Astrocyte of the spinal cord (primary cell): ENCODE measurements at regions not wholly inside any gene's neighbourhood (a gene's known extent, or its start where the extent isn't known, plus 50 kb on each side); places are given as distances from the start of the nearest gene placed in this dataset.
"Not testable (repeated sequence)": the region's sequence is repeated elsewhere in the genome, so short reads cannot be mapped to it uniquely, and the experiment has no call there.

Experiments used
- DNase-seq: peaks from one replicate; pipeline ENCODE4 v3.0.0; 2011; ENCODE audit warnings: low read depth, low spot score
- H3K4me3 ChIP-seq: 2 replicates; pipeline ENCODE4 v1.5.1; 2011; ENCODE audit warnings: low read depth, mild to moderate bottlenecking, low read length, moderate library complexity
- in situ Hi-C: cut with HindIII; loops from 2 replicates; pipeline ENCODE4 v1.10.0; 2017; ENCODE audit warnings: low sequenced_read_pairs
- TF ChIP-seq, protein P1 (sequence below): IDR thresholded peaks from 2 replicates; pipeline ENCODE4 v1.5.1; 2012; ENCODE audit warnings: low read depth, mild to moderate bottlenecking, low read length, inconsistent platforms

DNA sequence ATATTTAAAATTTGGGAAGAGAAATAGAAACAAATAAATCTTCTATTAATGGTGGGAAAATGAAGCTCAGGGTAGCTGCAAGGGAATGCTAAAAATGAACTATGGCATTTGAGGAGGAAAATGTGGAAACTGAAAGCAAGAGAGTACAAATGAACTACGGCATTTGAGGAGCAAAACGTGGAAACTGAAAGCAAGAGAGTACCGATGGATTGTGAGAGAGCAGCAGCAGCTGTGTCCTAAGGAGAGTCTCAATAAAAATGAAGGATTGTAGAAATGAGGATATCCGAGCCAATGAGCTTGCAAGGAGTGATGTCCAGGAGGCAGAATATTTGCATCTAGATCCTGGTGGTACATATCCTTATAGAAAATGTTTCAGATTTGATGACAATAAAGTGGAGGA is 547.1 kb upstream of the ZNF337 start:
- TF ChIP-seq, protein P1, sequence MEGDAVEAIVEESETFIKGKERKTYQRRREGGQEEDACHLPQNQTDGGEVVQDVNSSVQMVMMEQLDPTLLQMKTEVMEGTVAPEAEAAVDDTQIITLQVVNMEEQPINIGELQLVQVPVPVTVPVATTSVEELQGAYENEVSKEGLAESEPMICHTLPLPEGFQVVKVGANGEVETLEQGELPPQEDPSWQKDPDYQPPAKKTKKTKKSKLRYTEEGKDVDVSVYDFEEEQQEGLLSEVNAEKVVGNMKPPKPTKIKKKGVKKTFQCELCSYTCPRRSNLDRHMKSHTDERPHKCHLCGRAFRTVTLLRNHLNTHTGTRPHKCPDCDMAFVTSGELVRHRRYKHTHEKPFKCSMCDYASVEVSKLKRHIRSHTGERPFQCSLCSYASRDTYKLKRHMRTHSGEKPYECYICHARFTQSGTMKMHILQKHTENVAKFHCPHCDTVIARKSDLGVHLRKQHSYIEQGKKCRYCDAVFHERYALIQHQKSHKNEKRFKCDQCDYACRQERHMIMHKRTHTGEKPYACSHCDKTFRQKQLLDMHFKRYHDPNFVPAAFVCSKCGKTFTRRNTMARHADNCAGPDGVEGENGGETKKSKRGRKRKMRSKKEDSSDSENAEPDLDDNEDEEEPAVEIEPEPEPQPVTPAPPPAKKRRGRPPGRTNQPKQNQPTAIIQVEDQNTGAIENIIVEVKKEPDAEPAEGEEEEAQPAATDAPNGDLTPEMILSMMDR, result no peak
- H3K4me3 ChIP-seq, result no peak overlapping the region
- in situ Hi-C loops, result no loop called here
- no peak for DNase-seq

DNA sequence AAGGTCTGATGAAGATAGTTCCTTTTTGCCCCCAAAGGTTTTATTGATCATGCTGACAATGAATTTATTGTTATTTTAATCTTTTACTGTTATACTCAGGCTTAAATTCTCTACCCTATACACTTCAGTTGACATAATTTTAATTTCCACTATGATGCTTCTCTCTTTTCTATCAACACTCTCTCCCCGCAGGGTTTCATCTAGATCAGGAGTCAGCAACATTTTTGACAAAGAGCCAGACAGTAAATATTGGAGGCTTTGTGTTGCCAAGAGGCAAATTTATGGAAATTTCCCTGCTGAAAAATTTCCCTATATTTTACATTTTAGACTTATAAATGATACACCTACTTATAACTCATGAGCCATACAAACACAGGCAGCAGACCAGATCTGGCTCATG is 524.0 kb upstream of the ZNF337 start:
- H3K4me3 ChIP-seq, DNase-seq, in situ Hi-C loops: not testable (repeated sequence)

DNA sequence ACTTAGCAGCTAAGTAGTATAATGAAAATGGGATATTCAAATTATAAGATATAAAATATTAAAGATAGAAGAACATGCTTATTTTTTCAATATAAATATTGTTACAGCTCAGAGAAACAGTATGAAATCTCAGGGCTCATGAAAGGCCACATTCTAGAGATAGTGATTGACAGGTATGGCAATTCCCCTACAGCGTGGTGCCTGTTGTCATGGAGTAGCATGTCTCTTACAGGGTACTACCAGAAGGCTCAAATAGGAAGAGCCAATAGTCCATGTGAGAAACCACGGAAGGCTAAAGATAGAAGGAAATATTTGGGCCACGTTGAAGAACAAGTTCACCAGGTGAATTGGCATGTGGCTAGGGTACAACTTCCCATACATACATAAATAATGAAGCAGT is 522.9 kb upstream of the ZNF337 start:
- DNase-seq, H3K4me3 ChIP-seq, in situ Hi-C loops: not testable (repeated sequence)

DNA sequence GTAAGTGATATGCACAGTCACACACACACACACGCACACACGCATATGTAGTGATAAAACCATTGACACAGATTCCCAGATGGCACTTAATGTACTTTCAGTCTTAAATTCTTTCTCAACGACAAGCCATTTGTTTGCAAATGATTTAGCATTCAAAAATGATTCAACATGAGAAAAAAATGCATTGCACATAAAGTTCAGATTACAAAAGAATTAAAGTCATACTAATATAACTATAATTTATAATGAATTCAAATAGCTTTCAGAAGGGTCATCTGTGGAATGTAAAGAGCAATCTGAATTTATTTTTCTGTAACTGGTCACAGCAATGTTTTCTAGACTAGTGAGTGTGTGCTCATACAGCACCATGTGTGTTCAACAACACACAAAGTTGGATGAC is 521.6 kb upstream of the ZNF337 start:
- no peak overlapping the region for H3K4me3 ChIP-seq
- TF ChIP-seq, protein P1, result no peak
- DNase-seq, result no peak
- in situ Hi-C loops, result no loop called here

DNA sequence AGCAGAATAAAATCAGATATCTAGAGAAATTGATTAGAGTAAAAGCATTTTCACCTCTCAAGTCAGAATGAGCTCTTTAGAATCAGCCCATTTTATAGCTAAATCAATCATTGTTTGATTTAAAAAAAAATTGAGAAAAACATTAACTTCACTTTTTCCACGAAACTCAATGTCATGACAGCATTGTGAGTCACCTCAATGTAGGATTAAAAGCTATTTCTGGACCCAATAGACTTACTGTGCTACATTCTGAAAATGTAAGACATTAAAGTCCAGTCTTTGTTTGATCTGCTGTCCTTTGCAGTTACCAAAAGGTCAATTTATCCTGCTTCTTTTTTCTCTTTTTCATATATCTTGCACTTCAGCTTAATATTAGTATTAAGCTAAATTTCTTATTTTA is 519.4 kb upstream of the ZNF337 start:
- TF ChIP-seq, protein P1, result no peak
- H3K4me3 ChIP-seq, result no peak overlapping the region
- in situ Hi-C loops, result no loop called here
- peak; percentile 17 for DNase-seq

DNA sequence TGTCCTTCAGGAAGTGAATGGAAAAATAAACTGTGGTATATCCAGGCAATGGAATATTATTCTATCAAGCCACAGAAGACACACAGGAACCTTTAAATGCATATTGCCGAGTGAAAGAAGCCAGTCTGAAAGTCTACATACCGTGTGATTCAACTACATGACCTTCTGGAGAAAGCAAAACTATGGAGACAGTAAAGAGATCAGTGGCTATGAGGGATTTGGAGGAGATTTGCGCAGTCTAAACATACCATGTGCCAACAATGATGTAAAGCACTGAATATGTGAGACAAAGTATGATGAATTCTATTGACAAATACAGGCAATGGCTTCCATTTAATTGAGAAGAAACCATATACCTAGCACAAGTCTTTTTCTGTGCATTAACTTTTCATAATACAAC is 518.3 kb upstream of the ZNF337 start:
- no peak overlapping the region for H3K4me3 ChIP-seq
- in situ Hi-C loops, result no loop called here
- TF ChIP-seq, protein P1, result no peak
- no peak for DNase-seq

DNA sequence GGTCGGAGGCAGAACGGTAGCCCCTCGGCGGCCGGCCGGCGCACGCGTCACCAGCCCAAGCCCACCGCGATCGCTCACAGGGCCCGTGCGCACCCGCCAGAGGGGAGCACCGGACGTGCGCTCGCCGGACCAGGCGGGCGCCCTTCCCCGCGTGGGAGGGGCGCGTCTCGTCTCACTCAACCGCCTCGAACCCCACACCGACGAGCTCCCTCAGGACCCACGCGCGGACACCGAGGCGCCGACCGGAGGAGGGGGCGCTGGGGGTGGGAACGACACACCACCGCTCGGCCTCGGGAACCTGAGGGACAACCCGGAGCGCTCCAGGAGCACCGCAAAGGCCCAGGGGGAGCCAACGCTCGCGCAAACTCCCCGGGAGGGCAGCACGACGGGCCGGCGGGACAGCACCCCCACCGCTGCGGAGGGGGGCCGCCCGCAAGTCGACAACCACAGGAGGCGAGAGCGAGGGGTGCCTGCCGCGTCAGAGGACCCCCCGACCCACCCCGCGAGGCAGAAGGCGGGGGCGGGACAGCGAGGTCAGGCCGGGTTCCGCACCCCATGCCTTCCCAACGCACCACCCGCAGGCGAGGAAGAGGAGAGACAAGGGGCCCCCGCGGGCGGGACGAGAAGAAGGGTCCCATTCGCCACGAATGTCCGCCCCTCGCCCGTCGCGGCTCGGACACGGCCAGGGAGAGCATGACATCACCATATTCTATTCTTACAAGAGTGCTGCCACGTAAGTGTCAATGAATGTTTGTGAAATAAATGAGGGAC is 512.7 kb upstream of the ZNF337 start:
- no peak for DNase-seq
- no peak overlapping the region for H3K4me3 ChIP-seq

More for the DNA sequence above, 512.7 kb upstream of the ZNF337 start:
- TF ChIP-seq, protein P1, result no peak
- in situ Hi-C loops, result no loop called here
